GM18505 (cell line): ENCODE measurements at regions not wholly inside any gene's neighbourhood (a gene's known extent, or its start where the extent isn't known, plus 50 kb on each side); places are given as distances from the start of the nearest gene placed in this dataset.

ENCODE experiments used
- ATAC-seq: cut with Tn5 transposase; IDR thresholded peaks from one replicate; pipeline ENCODE4 v1.9.1; 2021; ENCODE audit not compliant: unreplicated experiment
- POLR2A ChIP-seq: IDR thresholded peaks from 4 replicates; pipeline ENCODE4 v1.6.1; 2011; ENCODE audit warnings: borderline replicate concordance; ENCODE audit not compliant: insufficient read depth, insufficient read length; ENCODE audit errors: extremely low read depth

DNA sequence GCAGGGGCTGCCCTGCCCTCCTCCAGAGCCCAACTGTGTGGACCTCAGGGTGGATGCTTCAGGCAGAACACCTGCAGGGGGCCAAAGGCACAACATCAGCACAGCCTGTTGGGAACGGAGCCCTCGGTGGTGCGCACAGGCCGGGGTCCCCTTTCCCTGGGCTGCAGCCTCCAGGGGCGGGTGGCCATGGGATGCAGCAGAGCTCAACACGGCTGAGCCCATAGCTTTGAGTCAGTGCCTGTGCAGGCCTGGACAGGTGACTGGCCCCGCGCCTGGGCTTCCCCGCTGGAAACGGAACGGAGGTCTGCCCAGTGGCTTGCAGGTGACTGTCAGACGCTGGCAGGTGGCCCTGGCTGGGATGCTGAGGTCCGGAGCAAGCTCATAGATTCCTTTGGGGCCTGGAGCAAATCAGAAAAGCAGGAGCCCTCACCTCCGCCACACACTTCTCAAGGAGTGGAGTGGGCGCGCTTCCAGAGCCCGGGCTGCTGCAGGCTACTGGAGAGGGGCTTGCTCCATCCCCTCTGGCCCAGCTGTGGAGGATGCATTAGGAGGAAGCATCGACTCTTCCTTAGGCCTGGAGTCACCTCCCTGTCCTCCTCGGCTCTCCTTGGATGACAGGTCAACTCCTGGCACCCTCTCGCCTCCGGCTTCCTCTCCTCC, 69.8 kb upstream of the RNU6ATAC start:
- TF ChIP-seq POLR2A: no peak

DNA sequence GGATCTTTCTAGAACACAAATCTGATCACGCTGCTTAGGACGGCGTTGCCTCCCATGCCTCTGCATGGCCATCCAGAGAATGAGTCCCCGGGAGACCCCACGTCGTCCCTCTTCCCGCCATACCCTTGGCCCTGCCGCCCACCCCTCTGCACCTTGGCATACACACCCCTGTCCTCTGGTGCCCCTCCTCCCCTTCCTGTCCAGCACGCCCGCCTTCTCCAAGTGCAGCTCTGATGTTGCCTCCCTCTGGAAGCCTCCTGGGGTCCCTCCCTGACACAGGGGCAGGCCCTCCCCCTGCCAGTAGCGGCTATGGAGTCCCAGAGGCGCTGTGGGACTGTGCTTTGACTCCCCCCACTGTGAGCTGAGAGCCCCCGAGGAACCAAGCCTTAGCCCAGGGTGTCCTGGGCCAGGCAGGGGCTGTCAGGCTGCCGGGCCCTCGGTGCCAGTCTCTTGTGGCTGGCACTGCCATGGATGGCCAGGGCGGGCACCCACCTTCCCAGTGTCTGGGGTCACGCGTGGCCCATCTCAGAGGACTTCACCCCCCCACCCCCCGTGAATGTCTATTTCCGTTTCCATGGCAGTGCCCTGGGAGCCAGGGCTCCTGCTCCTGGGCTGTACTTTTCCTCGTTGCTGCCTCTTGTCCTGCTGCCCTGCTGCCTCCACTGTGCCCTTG, 70.5 kb upstream of the RNU6ATAC start:
- ATAC-seq: no peak
- TF ChIP-seq POLR2A: no peak

More for the DNA sequence above, 69.8 kb upstream of the RNU6ATAC start:
- no peak for ATAC-seq

- no peak for TF ChIP-seq POLR2A
- no peak for ATAC-seq
These were observed 71.0 kb upstream of the RNU6ATAC start for GRCh38 chr9:134235366-134235765.

- no peak for ATAC-seq
These were observed 71.6 kb upstream of the RNU6ATAC start for GRCh38 chr9:134236001-134236421.

DNA sequence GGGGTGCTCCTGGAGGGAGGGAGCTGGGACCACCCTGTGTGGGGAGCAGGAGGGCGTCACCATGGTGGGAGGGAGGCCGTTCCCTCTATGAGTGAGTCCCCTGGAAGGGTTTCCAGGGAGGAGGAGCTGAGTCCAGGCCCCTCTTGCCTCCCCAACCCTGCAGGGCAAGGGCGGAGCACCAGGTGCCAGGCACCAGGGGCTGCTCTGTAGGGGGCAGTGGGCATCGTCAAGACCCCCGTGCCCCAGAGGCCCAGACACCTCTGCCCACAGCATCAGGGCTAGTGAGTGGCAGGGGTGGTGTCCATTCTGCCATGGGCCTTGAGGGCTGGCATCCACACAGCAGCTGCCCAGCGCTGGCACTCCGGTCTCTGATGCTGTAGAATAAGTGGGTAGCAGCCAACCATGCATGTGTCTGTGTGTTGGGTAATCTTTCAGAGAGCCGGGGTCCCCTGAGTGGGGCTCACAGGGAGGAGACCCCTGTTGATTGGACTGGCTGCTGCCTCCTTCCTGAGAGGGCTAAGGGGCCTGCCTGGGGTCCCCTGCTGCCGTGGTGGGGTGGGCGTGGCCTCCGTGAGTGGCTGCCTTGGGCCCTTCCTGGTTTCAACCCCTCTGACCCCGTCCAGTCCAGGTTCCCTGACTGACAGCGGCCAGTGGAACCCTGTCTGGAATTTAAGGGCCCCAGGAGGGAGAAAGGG, 72.7 kb upstream of the RNU6ATAC start:
- no peak for ATAC-seq
- TF ChIP-seq POLR2A: no peak

More at GRCh38 chr9:134236001-134236421, 71.6 kb upstream of the RNU6ATAC start:
- no peak for TF ChIP-seq POLR2A

DNA sequence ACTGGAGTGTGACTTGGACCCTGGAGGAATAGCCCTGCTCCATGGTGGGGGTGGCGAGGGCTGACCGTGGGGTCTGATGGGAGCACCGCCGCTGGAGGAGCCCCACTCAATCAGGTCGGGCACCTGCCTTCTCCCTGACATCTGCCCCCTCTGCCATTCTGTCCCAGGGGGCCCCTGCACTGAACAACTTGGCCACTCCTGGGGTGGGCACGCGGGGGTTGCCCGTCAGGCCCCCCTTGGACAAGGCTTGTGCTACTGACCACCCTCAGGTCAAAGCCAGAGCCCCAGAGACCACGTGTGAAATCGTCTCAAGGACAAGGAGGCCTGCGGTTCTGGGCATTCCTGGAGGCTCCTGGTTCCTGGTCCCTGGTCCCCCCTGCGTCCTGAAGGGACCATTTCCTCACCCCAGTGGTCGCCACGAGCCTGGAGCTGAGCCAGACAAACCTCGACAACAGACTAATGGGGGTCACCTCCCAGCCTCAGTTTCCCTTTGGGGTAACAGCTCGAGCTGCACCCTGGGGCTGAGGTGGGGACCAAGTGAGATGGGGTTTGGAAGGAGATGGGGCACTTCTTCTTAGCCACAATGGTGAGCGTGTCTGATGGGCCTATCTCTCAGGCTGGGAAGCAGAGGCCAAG, 73.4 kb upstream of the RNU6ATAC start:
- ATAC-seq: no peak
- TF ChIP-seq POLR2A: no peak

DNA sequence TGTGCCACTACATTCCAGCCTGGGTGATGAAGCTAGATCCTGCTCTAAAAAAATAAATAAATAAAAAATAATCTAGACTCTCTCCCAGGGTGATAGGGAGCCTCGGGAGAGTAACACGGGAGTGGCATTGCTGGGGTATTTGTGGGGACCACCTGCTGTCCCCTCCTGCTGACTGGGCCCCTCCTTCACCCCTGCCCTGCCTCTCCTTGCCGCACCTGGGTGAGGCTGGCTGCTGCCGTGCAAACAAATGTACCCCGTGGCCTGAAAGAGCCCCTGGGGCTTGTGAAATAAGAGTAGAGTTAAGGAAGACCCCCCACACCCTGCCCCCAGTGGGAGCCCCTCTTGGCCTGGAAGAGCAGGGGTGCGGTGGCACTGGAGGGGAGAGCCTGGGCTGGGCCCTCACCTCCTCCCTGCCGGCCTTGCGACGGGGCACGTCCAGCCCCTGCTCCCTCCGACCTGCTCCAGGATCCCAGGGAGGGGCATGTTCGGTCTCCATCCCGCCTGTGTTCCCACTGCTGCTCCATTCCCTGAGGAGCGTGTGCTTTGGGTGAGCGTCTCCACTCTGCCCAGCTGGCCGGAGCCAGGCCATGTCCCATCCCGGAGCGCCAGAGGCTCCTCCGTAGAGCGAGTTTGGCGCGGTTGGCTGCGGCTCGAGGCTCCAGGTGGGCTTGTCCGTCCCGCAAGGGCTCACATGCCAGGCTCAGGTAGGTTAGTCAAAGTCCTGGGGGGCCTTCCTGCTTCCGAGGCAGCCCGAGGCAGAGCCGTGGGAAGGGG, 75.0 kb upstream of the RNU6ATAC start:
- ATAC-seq: no peak
- TF ChIP-seq POLR2A: no peak

DNA sequence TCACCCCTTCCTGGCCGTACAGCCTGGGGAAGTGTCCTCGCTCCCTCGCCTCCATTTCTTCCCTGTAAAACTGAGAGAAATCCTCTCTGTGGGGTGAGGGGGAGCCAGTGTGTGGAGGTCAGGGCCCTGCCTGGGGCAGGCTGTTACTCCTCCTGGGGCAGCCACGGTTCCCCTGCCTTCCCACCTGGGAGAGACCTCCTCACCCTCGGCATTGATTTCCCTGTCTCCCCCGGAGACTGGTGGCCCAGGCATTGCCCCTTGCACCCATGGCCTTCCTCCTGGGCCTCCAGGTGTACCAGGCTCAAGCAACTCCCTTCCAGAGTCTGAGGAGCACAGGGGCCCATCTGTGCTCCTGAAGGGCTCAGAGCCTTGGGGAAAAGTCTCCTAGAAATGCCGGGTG, 75.6 kb upstream of the RNU6ATAC start:
- no peak for ATAC-seq
- TF ChIP-seq POLR2A: no peak

DNA sequence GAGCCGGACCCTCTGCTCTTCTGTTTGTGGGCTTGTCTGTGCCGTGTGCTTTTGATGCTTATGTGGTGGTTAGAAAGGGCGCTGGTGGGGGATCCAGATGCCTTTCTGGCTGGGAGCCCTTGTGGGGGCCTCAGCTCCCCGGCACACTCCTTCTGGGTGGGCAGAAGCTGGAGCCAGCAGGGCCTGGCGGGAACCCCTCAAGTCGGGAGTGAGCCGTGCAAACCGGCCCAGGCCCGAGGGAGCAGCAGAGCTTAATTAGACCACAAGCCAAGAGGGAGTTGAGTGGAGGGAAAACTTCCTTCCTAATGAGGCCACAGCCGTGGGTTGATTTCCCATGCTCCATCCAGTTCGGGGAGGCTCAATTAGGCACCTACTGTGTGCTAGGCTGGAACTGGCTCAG, 76.0 kb upstream of the RNU6ATAC start:
- no peak for ATAC-seq
- no peak for TF ChIP-seq POLR2A

GRCh38 chr9:134242706-134243105, 78.3 kb upstream of the RNU6ATAC start:
- no peak for TF ChIP-seq POLR2A
- ATAC-seq: no peak

GRCh38 chr9:134243778-134244467, 79.6 kb upstream of the RNU6ATAC start:
- ATAC-seq: no peak
- no peak for TF ChIP-seq POLR2A

- TF ChIP-seq POLR2A: no peak
- ATAC-seq: no peak
These were observed 80.8 kb upstream of the RNU6ATAC start for GRCh38 chr9:134245179-134245578.
